Myocyte (in vitro differentiated cells): ENCODE measurements at regions not wholly inside any gene's neighbourhood (a gene's known extent, or its start where the extent isn't known, plus 50 kb on each side); places are given as distances from the start of the nearest gene placed in this dataset.

Experiments
- DNase-seq: peaks from one replicate; pipeline ENCODE4 v3.0.0-alpha.2; 2012; ENCODE audit warnings: low read depth

DNA sequence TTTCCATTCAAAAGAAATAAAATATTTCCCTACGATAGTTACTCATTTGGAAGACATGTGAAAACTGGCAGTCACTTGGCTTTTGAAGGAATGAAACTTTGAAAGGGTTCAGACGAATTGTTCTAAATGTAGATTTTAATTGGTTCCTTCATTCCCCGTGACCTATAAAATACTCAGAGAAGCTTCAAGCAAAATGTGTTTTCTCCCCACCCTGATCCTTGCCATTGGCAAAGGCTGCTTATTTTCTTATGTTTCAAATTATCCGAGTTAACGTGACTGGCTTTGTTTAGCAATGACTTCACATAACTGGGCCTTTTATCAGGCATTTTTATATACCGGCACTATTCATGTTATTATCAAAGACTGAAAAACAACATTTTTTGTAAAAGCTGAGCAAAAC lies 204.1 kb upstream of the NEIL3 start:
- no peak for DNase-seq

GRCh38 chr4:177107288-177107921 lies 202.3 kb upstream of the NEIL3 start:
- DNase-seq: no peak

GRCh38 chr4:177108708-177109107 lies 201.0 kb upstream of the NEIL3 start:
- DNase-seq: peak; percentile 35

DNA sequence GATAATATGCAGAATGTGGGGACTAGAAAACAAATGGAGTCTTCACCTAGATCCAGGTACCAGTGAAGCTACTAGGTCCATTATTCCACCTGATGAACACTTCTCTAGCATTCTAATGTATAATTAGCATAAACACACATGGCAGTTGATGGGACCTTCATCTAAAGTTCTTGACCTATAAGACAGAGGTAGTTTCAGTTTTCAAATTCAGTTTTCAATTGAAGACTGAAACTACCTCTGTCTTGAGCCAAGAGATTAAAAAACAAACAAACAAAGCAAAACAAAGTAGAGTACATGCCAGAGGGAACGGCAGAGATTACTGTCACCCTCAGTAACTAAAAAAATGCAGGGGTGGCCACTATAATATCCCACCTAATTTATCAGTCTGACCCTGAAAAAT lies 199.9 kb upstream of the NEIL3 start:
- DNase-seq: no peak

DNA sequence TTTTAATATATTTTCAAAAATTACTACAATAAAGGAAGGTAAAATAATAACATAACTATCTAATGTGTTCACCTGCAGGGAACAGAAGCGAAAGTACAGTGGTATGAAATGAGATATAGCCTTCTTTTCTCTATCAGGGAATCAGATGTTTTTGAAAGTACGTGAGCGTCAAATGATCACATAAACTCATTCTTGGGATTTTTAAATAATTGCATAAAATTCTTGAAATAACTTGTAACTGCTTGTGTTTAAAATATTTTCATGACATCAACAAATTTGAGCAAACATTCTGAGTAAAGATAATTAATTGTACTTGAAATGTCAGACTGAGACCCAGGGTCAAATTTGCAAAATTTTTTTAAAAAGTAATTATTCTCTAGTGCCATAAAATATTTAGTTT lies 193.5 kb upstream of the NEIL3 start:
- no peak for DNase-seq

DNA sequence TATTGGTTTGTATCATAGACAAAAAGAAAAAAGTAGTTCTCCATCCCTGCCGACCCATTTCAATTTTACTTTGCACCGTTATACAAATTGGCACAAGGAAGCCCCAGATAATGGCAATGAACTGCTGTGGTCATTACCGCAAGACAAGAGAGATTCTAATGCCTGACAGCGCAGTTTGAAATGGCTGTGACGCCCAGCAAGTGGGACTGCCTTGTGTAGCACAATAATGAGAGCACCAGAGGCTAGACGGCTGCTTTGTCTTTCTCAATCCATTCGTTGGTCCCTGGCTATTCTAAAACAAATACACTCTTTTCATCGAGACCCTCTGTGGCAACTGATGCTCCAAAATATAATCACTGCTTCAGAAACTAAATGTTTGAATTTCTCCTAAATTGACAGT lies 192.4 kb upstream of the NEIL3 start:
- DNase-seq: no peak

DNA sequence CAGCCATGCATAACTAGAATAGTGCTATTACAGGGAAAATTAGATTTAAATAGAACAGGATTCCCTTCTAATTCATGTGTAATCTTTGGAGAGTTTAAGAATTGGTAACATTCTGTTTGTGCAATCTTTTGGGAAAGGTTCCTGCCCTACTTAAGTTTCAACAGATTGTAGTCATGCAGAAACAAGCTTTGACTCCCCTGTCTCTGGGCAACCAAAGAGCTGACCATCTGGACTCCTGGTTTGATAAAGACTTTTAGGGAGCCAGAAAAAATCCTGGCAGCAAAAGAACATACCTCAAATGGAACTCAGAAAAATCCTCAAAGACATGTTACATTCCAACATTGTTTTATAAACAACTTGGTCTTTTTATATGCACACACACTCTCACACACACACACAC lies 191.1 kb upstream of the NEIL3 start:
- DNase-seq: peak; percentile 87

- peak; percentile 6 for DNase-seq
These were observed 190.6 kb upstream of the NEIL3 start for GRCh38 chr4:177119021-177119471.

DNA sequence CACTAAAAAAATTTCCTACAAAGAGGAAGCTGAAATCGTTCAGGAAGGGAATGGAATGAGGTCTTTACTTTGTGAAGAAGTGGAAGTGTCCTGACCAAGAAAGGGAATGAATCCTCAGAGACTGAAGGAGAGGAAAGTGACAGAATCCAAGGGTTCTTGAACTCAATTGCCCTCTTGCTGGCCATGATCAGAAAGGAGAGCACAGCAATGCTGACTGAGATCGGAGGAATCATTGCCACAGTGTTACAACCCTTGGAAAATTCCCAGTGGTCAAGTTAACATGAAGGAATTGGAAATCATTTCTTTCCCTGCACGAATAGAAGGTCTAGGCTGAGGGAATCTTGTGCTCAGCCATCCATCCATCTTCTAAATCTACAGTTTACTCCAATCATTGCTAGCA lies 190.0 kb upstream of the NEIL3 start:
- DNase-seq: no peak

- no peak for DNase-seq
These were observed 185.9 kb upstream of the NEIL3 start for GRCh38 chr4:177123811-177124210.

DNA sequence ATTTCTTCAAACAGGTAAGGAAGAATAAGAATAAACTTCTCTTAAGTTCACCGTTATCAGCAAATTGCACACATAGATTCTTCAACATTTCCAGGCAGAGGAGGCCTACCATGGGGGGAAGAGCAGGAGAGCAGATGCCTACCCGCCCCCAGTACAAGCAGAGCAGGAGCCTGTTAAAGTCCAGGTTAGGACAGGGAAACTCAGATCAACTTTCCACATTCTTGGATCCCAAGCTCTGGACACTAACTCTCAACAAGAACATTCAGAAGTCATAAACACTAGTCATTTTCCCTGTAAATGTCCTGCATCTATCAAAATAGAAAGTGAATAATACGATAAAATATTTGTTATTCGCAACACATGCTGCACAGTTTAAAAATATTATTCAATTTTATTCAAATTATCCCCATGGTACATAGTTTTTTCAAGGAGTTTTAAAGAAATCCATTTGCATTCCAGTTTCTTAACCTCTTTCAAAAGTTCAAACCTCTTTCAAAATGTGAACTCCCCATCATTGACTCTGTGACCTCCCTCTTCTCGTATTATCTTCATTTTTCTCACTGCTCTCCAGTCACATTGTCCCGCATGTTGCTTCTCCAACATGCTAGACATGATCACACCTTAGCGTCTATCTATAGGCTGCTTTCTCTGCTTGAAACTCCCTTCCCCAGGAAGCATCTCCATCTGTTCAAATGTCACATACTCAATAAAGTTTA lies 185.2 kb upstream of the NEIL3 start:
- DNase-seq: no peak

GRCh38 chr4:177125656-177126055 lies 184.0 kb upstream of the NEIL3 start:
- no peak for DNase-seq

DNA sequence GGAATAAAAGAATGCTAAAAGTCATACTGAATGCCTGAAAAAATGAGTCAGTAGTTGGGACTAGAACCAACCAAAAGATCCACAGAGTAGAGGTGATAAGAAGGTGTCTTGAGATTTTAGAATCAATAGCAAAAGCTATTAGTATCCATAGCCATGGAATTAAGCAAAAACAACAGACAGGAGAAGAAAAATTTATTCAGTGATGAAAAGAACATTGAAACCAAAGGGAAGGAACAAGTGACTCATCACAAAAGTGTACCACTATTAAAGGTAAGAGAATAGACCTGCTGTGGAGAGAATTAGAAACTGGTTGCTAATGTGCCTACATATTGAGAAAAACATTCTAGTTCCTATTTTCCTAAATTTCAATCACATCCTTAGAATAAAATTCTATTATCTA lies 182.0 kb upstream of the NEIL3 start:
- DNase-seq: no peak

DNA sequence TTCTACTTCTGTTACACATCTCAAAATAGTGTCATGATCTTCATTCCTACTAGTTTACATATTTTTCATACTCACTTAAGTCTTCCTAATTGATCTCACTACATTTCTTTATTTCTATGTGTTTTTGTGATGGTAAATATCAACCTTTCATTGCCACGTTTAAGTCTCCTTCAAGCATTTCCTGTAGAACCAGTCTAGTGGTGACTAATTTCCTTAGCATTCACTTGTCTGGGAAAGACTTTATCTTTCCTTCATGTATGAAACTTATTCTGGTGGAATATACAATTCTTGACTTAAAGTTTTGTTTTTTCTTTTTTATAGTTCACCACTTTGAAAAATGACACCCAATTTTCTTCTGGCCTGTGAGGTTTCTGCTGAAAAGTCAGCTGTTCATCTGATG lies 181.4 kb upstream of the NEIL3 start:
- DNase-seq: no peak

- DNase-seq: no peak
These were observed 177.9 kb upstream of the NEIL3 start for GRCh38 chr4:177131736-177132135.

DNA sequence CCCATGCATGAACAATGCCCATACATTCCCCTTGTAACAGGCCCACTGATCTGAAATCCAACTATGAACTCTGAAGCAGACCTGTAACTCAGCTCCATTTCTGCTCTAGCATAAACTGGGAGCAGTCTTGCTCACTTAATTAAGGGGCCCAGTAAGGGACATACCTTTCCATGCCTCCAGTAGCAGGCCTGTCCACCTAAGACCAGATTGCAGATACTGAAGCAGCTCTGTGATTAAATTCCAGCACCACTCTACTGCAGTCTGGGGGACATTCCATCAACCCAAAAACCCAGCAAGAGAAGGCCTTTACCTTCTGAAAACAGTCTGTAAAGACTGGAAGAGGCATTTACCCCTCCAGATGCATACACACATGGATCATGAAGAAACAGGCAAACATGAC lies 162.0 kb upstream of the NEIL3 start:
- no peak for DNase-seq

- peak; percentile 3 for DNase-seq
These were observed 154.2 kb upstream of the NEIL3 start for GRCh38 chr4:177155454-177155853.

- DNase-seq: peak; percentile 5
These were observed 150.1 kb upstream of the NEIL3 start for GRCh38 chr4:177159600-177159999.

DNA sequence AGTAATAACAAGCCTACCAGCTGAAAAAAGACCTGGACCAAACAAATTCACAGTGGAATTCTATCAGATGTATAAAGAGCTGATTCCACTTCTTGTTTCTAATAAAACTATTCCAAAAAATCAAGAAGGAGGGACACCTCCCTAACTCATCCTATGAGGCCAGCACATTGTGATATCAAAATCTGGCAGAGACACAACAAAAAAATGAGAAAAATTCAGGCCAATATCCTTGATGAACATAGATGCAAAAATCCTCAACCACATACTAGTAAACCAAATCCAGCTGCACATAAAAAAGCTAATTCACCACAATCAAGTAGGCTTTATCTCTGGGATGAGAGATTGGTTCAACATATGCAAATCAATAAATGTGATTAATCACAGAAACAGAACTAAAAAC lies 147.9 kb upstream of the NEIL3 start:
- DNase-seq: no peak

- no peak for DNase-seq
These were observed 146.1 kb upstream of the NEIL3 start for GRCh38 chr4:177163532-177163931.

GRCh38 chr4:177171588-177171987 lies 138.1 kb upstream of the NEIL3 start:
- DNase-seq: no peak

GRCh38 chr4:177175473-177175872 lies 134.2 kb upstream of the NEIL3 start:
- no peak for DNase-seq

GRCh38 chr4:177177541-177178081 lies 132.1 kb upstream of the NEIL3 start:
- DNase-seq: no peak
